H1 (cell line): ENCODE measurements at regions not wholly inside any gene's neighbourhood (a gene's known extent, or its start where the extent isn't known, plus 50 kb on each side); places are given as distances from the start of the nearest gene placed in this dataset.

ENCODE experiments used
- CTCF ChIA-PET: fragments of 300-600 bp; sonication (Branson Sonifier 250); formaldehyde crosslinking; loops from one replicate; lab custom pipeline; 2021; ENCODE audit not compliant: partially characterized antibody; lab: Charles Lee
- POLR2A ChIA-PET: fragments of 300-600 bp; sonication (Branson Sonifier 250); formaldehyde crosslinking; loops from one replicate; lab custom pipeline; 2021; ENCODE audit warnings: inconsistent platforms; ENCODE audit not compliant: partially characterized antibody; lab: Charles Lee
- DNase-seq, 2 experiments: peaks; one replicate each; pipeline versions ENCODE4 v3.0.0 to v3.0.0-alpha.2; 2010 to 2022; ENCODE audit warnings: low spot score in 2 of 2, low read depth in 1 of 2, mixed read lengths in 1 of 2
- FAIRE-seq: peaks from 2 replicates; lab custom pipeline; 2011; peaks lifted over from hg19 to GRCh38; lab: Jason Lieb, UNC
- H2AFZ ChIP-seq: 2 replicates; pipeline ENCODE4 v1.8.1; 2012; ENCODE audit warnings: low read length, inconsistent platforms
- H2AK5ac ChIP-seq: 2 replicates; pipeline ENCODE4 v1.6.1; 2013; ENCODE audit warnings: low read depth, low read length
- H2BK120ac ChIP-seq: replicated peaks from 2 replicates; pipeline ENCODE3; 2013; ENCODE audit warnings: low read depth, low read length, inconsistent platforms
- H2BK12ac ChIP-seq: 2 replicates; pipeline ENCODE4 v1.6.1; 2013; ENCODE audit warnings: low read depth, low read length
- H2BK15ac ChIP-seq: 2 replicates; pipeline ENCODE4 v1.6.1; 2013; ENCODE audit warnings: low read length
- H2BK20ac ChIP-seq: 2 replicates; pipeline ENCODE4 v1.6.1; 2013; ENCODE audit warnings: low read length
- H2BK5ac ChIP-seq: 2 replicates; pipeline ENCODE4 v1.6.1; 2013; ENCODE audit warnings: low read depth, low read length
- H3K14ac ChIP-seq: 2 replicates; pipeline ENCODE4 v1.6.1; 2013; ENCODE audit warnings: inconsistent platforms; ENCODE audit not compliant: insufficient read length
- H3K18ac ChIP-seq: 2 replicates; pipeline ENCODE4 v1.6.1; 2013; ENCODE audit warnings: low read length; ENCODE audit errors: extremely low read depth
- H3K23ac ChIP-seq: 2 replicates; pipeline ENCODE4 v1.6.1; 2013; ENCODE audit warnings: inconsistent platforms; ENCODE audit not compliant: insufficient read length
- H3K23me2 ChIP-seq: 2 replicates; pipeline ENCODE4 v1.6.1; 2013; ENCODE audit warnings: low read depth, low read length
- H3K27ac ChIP-seq: 2 replicates; pipeline ENCODE4 v1.6.1; 2011; ENCODE audit warnings: low read depth, low read length, inconsistent platforms
- H3K27me3 ChIP-seq, 4 experiments: replicated peaks in 1 of 4; 1 replicate in 1 of 4; 2 replicates in 3 of 4; pipeline versions ENCODE4 v1.6.1 to v1.8.1; 2011 to 2013; ENCODE audit warnings: low read length in 3 of 4, mild to moderate bottlenecking in 3 of 4, inconsistent platforms in 2 of 4, mixed read lengths in 2 of 4, moderate library complexity in 1 of 4; ENCODE audit not compliant: control insufficient read depth in 3 of 4, insufficient read depth in 3 of 4; ENCODE audit errors: extremely low read depth in 1 of 4
- H3K36me3 ChIP-seq, 4 experiments: 2 replicates each; pipeline versions ENCODE4 v1.6.1 to v1.8.1; 2011 to 2013; ENCODE audit warnings: mild to moderate bottlenecking in 4 of 4, low read length in 3 of 4, moderate library complexity in 2 of 4, control low read depth in 1 of 4, inconsistent platforms in 1 of 4; ENCODE audit not compliant: insufficient read depth in 4 of 4, control insufficient read depth in 2 of 4
- H3K4ac ChIP-seq: replicated peaks from 2 replicates; pipeline ENCODE3; 2013; ENCODE audit warnings: low read length, low read depth, mixed read lengths, inconsistent platforms; ENCODE audit not compliant: insufficient read length
- H3K4me1 ChIP-seq, 4 experiments: replicated peaks in 1 of 4; 1 replicate in 1 of 4; 2 replicates in 3 of 4; pipeline versions ENCODE4 v1.6.1 to v1.8.1; 2011 to 2013; ENCODE audit warnings: low read length in 3 of 4, inconsistent platforms in 2 of 4, mixed read lengths in 1 of 4; ENCODE audit not compliant: insufficient read depth in 4 of 4, control insufficient read depth in 3 of 4
- H3K4me2 ChIP-seq, 2 experiments: 2 replicates each; pipeline versions ENCODE4 v1.6.1 to v1.8.1; 2011 to 2013; ENCODE audit warnings: low read depth in 2 of 2, low read length in 2 of 2, control low read depth in 1 of 2, inconsistent platforms in 1 of 2, mild to moderate bottlenecking in 1 of 2; ENCODE audit not compliant: insufficient read depth in 1 of 2
- H3K4me3 ChIP-seq, 4 experiments: fragments of 200-600, 300-600 bp in 1 of 4; sonication (generic), shearing (Covaris generic), sonication (Bioruptor Twin) in 1 of 4; 2 replicates each; pipeline versions ENCODE4 v1.5.1 to v1.8.1; 2011 to 2016; ENCODE audit warnings: low read length in 4 of 4, low read depth in 3 of 4, control low read depth in 2 of 4, inconsistent platforms in 2 of 4, mild to moderate bottlenecking in 2 of 4, mixed read lengths in 1 of 4, moderate library complexity in 1 of 4; ENCODE audit not compliant: insufficient read depth in 2 of 4; ENCODE audit errors: extremely low read depth in 1 of 4
- H3K56ac ChIP-seq: replicated peaks from 2 replicates; pipeline ENCODE3; 2013; ENCODE audit warnings: low read depth, mild to moderate bottlenecking, mixed read lengths, low read length, inconsistent platforms; ENCODE audit not compliant: insufficient read length
- H3K79me1 ChIP-seq: 2 replicates; pipeline ENCODE4 v1.6.1; 2013; ENCODE audit warnings: low read depth, low read length, control low read depth
- H3K79me2 ChIP-seq, 2 experiments: 2 replicates each; pipeline versions ENCODE4 v1.6.1 to v1.8.1; 2012 to 2013; ENCODE audit warnings: low read length in 2 of 2, mild to moderate bottlenecking in 2 of 2, inconsistent platforms in 1 of 2; ENCODE audit not compliant: insufficient read depth in 2 of 2, control insufficient read depth in 1 of 2
- H3K9ac ChIP-seq, 4 experiments: replicated peaks in 1 of 4; 1 replicate in 1 of 4; 2 replicates in 3 of 4; pipeline versions ENCODE4 v1.6.1 to v1.8.1; 2011 to 2013; ENCODE audit warnings: low read depth in 3 of 4, low read length in 3 of 4, control low read depth in 2 of 4, mild to moderate bottlenecking in 2 of 4, moderate library complexity in 2 of 4, inconsistent platforms in 1 of 4; ENCODE audit errors: extremely low read depth in 1 of 4
- H3K9me3 ChIP-seq, 2 experiments: 2 replicates each; pipeline versions ENCODE4 v1.6.1 to v1.8.1; 2012 to 2013; ENCODE audit warnings: mild to moderate bottlenecking in 2 of 2, moderate library complexity in 2 of 2, control low read depth in 1 of 2, inconsistent platforms in 1 of 2, low read depth in 1 of 2, low read length in 1 of 2, mixed read lengths in 1 of 2; ENCODE audit not compliant: insufficient read depth in 2 of 2
- H4K20me1 ChIP-seq, 2 experiments: replicated peaks in 1 of 2; 2 replicates each; pipeline versions ENCODE3 to v1.8.1; 2011 to 2013; ENCODE audit warnings: inconsistent platforms in 2 of 2, low read length in 2 of 2, mild to moderate bottlenecking in 1 of 2; ENCODE audit not compliant: insufficient read depth in 2 of 2, control insufficient read depth in 1 of 2
- H4K5ac ChIP-seq: 2 replicates; pipeline ENCODE4 v1.6.1; 2013; ENCODE audit warnings: low read length, low read depth, mixed read lengths, inconsistent platforms; ENCODE audit not compliant: insufficient read length
- H4K8ac ChIP-seq: 2 replicates; pipeline ENCODE4 v1.8.0; 2013; ENCODE audit warnings: mild to moderate bottlenecking, moderate library complexity, low read length, inconsistent platforms; ENCODE audit not compliant: insufficient read depth; ENCODE audit errors: extremely low read depth
- H4K91ac ChIP-seq: replicated peaks from 2 replicates; pipeline ENCODE3; 2013; ENCODE audit warnings: low read length, mixed read lengths, inconsistent platforms; ENCODE audit not compliant: insufficient read length
- E2F6 ChIP-seq: IDR thresholded peaks from 2 replicates; pipeline ENCODE4 v1.6.1; 2012; ENCODE audit warnings: inconsistent platforms
- GTF2F1 ChIP-seq: IDR thresholded peaks from 2 replicates; pipeline ENCODE4 v1.6.1; 2012; ENCODE audit warnings: low read depth, low read length, improper control_type of control experiment, borderline replicate concordance
- JUND ChIP-seq: IDR thresholded peaks from 2 replicates; pipeline ENCODE4 v1.6.1; 2011; ENCODE audit warnings: mild to moderate bottlenecking, improper control_type of control experiment, low read length
- KDM1A ChIP-seq: fragments of 200-600, 300-600 bp; sonication (generic); IDR thresholded peaks from 2 replicates; pipeline ENCODE4 v1.7.1; 2016; ENCODE audit warnings: mild to moderate bottlenecking, low read length, borderline replicate concordance
- MAX ChIP-seq: IDR thresholded peaks from 2 replicates; pipeline ENCODE4 v1.6.1; 2012; ENCODE audit warnings: inconsistent platforms
- PHF8 ChIP-seq: fragments of 200-600 bp; sonication (generic); conservative IDR thresholded peaks from 2 replicates; pipeline ENCODE4 v1.7.1; 2012; ENCODE audit warnings: low read depth, mild to moderate bottlenecking, inconsistent platforms, low read length, moderate library complexity
- WGBS, 2 experiments: shearing (Covaris generic) in 1 of 2; methylation state at CpG; one replicate each; pipeline versions ENCODE4 v1.1.6 to v1.1.7; 2013 to 2015; ENCODE audit warnings: low lambda C conversion rate in 2 of 2, mixed read lengths in 2 of 2, inconsistent platforms in 1 of 2, low coverage in 1 of 2, missing lambda C conversion rate in 1 of 2; ENCODE audit not compliant: insufficient replicate concordance in 2 of 2, insufficient coverage in 1 of 2, insufficient read length in 1 of 2; ENCODE audit errors: extremely low coverage in 1 of 2, missing lambda C conversion rate in 1 of 2; 5-methylcytosine and 5-hydroxymethylcytosine counted together

GRCh38 chr4:181127171-181127570, 1116.0 kb upstream of the TENM3 start:
- 96% methylated on average over 2 of the region's 2 CpGs; no CpG with 5 or more reads in 1 of the 2 experiments for WGBS, 2 experiments
- H3K18ac ChIP-seq = no peak overlapping the region
- no peak overlapping the region for H2BK12ac ChIP-seq
- H3K14ac ChIP-seq = no peak overlapping the region
- ChIA-PET CTCF (interaction anchor here (0.7 to 1.3 kb wide), 3 partner anchors 16 to 176 kb away, joined by 3 to 4 read pairs (median 3); no protein-coding TSS in a partner anchor), POLR2A (no interaction called here)
- no peaks in the 10 kb centered on the region for H3K4me1 ChIP-seq
- H3K4me2 ChIP-seq = no peak overlapping the region
- no peak overlapping the region for H4K5ac ChIP-seq
- no peak overlapping the region for H2BK20ac ChIP-seq
- H2AK5ac ChIP-seq = no peak overlapping the region
- no peak overlapping the region for H2BK120ac ChIP-seq
- no peaks in the 10 kb centered on the region for H4K20me1 ChIP-seq
- no peak overlapping the region for H3K27ac ChIP-seq
- H3K79me2 ChIP-seq = no peaks in the 10 kb centered on the region
- H4K8ac ChIP-seq = no peak overlapping the region
- H3K36me3 ChIP-seq = no peaks in the 10 kb centered on the region
- H3K4ac ChIP-seq = no peak overlapping the region
- H4K91ac ChIP-seq = no peak overlapping the region
- no peak overlapping the region for H2BK5ac ChIP-seq
- H3K79me1 ChIP-seq = no peaks in the 10 kb centered on the region
- H3K9me3 ChIP-seq = peaks cover 5 to 14% of the 10 kb centered on the region in 2 experiments; a peak in 3 of 4 replicates
- H3K23ac ChIP-seq = no peak overlapping the region
- FAIRE-seq = no peak
- DNase-seq = no peak
- no peak overlapping the region for H3K56ac ChIP-seq
- no peaks in the 10 kb centered on the region; the same call in 1 of the 2 replicates for H3K23me2 ChIP-seq
- no peak overlapping the region for H2BK15ac ChIP-seq
- TF ChIP-seq PHF8 = no peak
- TF ChIP-seq JUND = no peak
- no peak for TF ChIP-seq KDM1A
- no peak for TF ChIP-seq E2F6
- no peak for TF ChIP-seq GTF2F1
- no peak for TF ChIP-seq MAX
- no peak overlapping the region for H2AFZ ChIP-seq
- no peak overlapping the region for H3K9ac ChIP-seq
- H3K4me3 ChIP-seq = no peak overlapping the region
- no peaks in the 10 kb centered on the region for H3K27me3 ChIP-seq
